ENCODE measurements at regions not wholly inside any gene's neighbourhood (a gene's known extent, or its start where the extent isn't known, plus 50 kb on each side); places are given as distances from the start of the nearest gene placed in this dataset.

DNA sequence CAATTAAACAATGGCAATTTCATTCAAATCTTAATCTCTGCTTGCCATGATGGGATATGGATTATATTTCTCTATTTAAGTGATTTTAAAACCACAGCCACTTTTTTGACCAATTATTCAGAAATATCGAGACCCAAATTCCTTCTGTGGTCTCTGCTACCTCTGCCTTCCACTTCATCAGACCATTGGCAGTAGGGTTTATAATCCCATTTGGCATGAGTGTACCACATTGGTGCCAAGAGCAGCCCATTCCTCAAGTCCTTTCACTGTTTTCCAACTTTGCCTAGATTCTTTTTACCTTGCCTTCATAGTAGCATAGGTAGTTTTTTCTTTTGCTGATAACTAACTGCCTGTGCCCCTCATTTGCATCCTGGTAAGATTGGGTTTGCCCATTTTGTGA lies 319.9 kb downstream of the ARL4A start:
- TF ChIP-seq, protein P1, sequence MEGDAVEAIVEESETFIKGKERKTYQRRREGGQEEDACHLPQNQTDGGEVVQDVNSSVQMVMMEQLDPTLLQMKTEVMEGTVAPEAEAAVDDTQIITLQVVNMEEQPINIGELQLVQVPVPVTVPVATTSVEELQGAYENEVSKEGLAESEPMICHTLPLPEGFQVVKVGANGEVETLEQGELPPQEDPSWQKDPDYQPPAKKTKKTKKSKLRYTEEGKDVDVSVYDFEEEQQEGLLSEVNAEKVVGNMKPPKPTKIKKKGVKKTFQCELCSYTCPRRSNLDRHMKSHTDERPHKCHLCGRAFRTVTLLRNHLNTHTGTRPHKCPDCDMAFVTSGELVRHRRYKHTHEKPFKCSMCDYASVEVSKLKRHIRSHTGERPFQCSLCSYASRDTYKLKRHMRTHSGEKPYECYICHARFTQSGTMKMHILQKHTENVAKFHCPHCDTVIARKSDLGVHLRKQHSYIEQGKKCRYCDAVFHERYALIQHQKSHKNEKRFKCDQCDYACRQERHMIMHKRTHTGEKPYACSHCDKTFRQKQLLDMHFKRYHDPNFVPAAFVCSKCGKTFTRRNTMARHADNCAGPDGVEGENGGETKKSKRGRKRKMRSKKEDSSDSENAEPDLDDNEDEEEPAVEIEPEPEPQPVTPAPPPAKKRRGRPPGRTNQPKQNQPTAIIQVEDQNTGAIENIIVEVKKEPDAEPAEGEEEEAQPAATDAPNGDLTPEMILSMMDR (conservative IDR thresholded peaks at IDR 0.05; ENCODE audit: low read length) = no peak
- TF ChIP-seq EZH2phosphoT487 (IDR thresholded peaks at IDR 0.05; ENCODE audit: borderline replicate concordance, low read depth, low read length) = no peak

All from OCI-LY7 (cell line).